ENCODE measurements at regions not wholly inside any gene's neighbourhood (a gene's known extent, or its start where the extent isn't known, plus 50 kb on each side); places are given as distances from the start of the nearest gene placed in this dataset.
"Not testable (repeated sequence)": the region's sequence is repeated elsewhere in the genome, so short reads cannot be mapped to it uniquely, and the experiment has no call there.

DNA sequence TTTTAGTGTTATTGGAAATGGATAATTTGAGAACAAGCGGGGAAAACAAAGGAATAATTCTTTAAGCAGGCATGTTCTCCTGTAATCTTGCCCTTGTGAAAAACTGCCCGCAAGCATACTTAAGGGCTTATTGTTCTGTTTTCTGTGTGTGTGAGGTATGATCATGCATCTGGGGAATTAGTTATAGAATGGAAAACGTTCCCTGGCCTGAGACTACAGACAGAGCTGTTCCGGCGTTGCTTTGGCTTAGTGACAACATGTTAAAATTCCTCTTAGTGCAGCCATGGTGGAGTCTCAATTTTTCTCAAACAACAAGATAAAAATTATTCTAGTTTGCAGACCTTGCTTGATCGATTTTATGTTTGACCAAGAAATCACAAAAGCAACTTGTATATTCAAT is 560.2 kb upstream of the SPRY2 start:
- no peak for DNase-seq

DNA sequence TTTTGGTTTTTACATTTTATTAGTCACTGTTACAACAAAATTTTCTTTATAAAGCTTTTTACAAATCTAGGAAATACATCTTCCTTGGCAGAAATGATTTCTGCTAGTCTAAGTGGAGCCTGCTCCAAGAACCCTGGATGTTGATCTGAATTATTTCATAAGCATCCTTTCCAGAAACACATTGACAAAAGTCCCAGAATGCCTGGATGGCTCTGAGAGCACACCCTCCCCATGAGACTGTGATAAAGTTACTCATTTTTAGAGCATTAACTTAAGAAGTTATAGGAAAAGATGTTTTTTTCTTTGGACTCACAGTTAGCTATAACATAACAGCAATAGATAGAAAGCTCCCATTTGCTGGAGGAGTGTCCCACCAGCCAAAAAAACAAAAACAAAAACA is 559.6 kb upstream of the SPRY2 start:
- no peak for DNase-seq

DNA sequence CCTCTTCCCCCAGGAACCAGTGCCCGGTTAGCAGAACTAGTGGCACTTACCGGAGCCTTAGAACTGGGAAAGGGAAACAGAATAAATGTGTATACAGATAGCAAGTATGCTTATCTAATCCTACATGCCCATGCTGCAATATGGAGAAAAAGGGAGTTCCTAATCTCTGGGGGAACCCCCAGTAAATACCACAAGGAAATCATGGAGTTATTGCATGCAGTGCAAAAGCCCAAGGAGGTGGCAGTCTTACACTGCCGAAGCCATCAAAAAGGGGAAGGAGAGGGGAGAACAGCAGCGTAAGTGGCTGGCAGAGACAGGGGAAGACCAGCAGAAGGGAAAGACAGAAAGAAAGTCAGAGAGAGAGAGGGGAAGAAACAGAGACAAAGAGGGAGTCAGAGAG is 556.7 kb upstream of the SPRY2 start:
- not testable (repeated sequence) for DNase-seq

DNA sequence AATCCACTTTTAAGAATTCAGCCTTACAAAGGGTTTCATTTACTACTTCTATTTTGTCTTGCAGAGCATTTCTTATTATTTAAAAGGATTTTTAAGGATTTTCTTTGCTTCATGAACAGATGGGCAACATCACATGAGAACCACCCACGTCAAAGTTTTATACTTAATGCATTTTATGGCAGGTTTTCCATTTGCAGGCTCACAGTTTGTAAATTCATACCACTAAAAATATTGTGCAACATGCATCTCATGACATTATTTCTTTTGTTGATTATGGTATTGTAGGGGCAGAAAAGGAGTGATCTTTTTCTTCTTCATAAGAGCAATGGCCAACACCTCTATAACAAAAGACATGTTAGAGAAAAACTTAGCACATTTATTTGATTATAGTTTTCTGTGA is 554.0 kb upstream of the SPRY2 start:
- DNase-seq: no peak

DNA sequence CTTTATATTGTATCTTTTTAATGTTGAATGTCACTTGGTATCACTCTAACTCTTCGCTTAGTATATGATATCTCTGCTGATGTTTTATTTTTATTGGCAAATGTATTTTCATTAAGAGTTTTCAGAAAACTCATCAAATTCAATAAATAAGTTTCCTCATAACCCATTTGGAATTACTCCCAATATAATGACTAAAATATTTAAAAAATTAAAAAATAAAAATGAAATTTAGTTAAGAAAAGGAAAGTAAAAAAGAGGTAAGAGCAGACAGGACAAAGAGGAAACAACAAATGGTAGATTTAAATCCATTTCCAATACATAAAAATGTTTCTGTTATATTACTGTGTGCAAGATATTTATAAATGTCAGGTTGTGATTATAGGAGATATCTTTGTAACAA is 548.9 kb upstream of the SPRY2 start:
- no peak for DNase-seq

DNA sequence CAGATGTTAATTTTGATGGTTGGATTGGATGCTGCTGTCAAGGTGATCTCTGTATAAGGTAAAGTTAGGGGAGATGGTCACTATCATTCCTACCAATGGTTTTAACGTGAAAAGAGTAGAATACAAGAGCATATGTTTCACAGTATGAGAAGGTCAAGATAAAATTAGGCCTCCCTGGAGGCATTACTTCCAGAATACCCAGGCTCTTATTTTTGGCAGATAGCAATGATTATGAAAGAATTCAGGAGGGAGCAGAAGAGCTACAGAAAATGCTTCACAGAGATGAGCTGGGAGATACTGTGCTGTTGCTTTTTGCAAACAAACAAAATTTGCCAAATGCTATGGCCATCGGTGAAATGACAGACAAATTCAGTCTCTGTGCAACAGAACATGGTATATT is 547.5 kb upstream of the SPRY2 start:
- DNase-seq: no peak

DNA sequence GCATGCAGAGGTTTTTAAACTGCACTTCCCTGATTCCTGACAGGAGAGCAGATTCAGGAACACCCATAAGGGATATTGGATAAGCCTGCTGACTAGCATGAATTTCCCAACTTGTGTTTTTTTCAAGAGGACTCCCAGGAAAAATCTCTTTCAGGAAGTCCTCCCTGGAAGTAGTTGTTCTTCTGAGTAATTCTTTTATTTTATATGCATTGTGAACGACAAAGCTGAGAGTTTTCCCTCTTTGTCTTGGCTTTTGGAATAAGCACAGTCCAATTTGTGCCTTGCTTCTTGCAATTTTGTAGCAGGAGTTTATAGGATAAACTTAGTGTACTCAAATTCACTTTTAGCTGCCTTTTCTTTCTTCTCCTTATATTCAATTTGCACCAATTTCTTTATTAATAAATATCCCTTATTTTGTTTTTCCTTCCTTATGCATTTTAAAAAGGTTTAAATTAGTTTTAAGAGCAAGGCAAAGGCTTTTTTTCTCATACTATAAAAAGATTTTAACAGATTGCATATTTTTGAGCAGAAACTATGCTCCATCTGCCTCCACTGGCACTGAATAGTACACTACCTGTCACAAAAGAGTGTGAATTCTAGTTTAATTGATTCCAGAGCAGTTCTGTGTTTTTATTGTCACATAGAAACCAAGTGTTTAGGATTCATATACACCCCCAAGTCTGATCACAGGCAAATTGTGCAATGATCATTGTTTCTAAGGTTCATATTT is 543.3 kb upstream of the SPRY2 start:
- DNase-seq: no peak

DNA sequence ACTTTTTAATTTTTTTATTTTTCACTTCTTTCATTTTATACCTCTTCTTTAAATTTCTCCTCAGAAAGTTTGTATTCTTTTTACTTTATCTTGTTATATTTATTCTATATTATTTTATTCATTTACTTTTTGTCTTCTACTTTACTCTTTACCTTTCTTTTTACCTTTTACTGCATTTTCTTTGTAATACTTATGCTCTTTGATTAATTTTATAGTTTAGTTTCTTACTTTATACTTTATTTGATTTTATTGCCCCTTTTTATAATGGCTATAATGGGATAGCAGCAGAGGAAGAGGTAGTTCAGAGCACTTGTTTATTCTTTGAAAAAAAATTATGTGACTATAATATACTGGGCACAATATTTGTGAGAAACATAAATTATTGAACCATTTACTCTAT is 542.6 kb upstream of the SPRY2 start:
- no peak for DNase-seq

DNA sequence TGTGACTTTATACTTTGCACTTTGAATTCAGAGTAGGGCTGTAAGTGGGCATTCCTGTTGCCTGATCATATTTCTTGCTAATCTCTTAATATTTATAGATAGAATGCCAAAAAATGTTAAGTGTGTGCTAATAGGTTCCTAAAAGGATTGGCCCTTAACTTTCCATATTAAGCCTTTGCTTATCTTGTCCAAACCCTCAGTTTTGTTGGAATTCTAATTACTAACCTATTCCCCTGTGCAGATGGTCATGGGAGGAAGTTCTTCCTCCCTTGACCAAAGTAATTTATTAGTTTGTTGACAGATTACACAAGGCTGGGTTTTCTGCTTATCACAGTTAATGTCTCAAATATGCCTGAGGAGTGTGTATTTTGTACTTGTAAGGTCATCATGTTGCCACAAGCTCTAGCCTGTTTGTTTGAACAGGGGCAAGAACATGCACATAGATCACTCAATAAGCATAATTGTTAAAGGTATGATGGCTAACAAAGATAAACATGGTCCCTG is 541.1 kb upstream of the SPRY2 start:
- no peak for DNase-seq

DNA sequence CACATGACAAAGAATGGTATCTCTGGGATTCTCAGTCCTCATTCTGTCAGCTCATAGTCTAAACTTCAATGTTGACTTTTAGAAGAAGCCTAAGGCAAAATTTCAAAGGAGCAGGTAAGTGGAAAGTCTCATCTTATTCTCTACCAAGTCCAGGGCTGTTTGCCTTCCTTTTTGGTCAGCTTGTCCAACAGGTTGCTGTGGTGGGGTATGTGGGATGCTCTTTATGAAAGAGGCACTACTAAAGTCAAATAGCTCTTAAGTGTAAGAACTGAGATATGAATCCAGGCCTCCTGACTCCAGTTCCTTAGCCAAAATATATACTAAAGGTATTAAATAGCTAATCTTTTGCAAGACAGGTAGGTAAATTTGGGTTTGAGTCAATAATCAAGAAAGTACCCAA is 540.6 kb upstream of the SPRY2 start:
- no peak for DNase-seq

DNA sequence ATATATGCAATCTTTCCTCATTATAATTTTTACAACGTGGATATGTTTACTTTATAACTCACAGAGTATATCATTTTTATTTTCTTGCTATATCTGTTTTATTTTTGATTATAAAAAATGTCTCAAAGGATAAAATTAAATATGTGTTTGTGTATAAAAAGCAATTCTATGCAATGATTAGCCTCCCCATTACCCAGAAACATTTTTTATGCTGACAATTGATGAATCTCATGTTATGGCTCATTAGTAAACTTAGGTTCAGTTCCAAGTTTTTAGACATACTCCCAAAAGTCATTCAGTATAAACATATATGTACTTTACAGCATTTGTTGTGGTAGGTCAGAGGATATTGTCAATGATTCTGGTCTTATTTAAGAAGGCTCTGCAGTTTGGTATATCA is 540.1 kb upstream of the SPRY2 start:
- no peak for DNase-seq

DNA sequence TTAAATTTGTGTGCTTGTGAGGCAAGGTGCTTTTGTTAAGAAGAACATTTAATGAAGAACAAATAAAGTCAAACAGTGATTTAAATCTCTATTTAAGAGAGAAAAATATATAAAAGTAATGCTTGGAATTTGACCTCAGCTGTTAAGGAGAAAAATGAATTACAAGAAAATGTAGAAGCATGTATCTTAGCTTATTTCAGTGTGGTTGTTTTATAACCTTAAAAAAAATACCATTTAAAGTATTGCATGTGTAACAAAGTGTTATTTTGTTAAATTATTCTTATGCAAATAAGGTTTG is 537.0 kb upstream of the SPRY2 start:
- no peak for DNase-seq

DNA sequence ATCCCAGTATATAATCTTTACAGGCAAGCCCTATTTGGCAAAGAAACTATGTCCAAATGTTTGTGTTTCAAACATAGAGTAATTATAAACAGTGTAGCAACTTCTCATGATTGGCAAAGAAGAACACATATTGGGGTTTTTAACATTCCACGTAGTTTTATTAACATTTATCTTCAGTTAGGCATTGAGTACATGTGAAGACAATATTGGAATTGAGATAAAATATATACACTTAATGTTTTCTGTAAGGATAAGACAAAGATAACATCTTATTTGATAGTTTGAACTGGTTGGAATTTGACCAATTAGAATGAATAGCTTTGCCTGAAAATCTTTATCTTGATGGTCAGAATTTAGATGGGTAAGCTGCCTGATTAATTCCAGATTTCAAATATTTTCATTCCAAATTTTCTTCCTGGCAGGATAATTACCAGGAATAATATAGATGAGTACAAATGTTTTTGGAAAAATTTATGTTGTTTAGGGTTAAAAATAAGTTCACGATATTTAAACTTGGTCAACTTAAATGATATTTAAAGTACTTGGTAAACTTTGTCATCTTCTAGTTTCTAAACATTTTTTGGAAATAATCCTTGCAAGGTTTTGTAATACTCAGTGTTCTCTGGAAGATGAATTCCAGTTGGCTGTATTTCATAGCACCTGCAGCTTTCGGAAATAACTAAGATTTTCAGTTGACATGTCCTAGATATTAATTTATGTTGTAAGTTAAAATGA is 536.5 kb upstream of the SPRY2 start:
- DNase-seq: no peak

DNA sequence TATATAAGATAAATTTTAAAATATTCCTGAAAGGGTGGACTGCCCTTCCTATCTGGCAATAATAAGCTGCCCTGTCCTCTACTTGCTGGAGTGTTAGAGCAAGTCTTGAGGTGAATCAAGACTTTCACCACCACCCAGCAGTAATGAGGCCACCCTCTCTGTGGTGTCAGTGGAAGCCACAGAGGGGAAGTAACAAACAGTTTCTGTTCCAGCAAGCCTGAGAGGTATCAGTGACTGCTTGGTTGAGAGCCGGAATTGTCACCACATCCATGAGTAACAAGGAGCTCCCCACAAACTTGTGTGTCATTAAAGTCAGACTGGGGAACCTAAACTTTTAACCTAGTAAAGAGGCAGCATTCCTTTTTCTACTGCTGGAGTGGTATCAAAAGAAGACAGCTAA is 532.7 kb upstream of the SPRY2 start:
- no peak for DNase-seq

DNA sequence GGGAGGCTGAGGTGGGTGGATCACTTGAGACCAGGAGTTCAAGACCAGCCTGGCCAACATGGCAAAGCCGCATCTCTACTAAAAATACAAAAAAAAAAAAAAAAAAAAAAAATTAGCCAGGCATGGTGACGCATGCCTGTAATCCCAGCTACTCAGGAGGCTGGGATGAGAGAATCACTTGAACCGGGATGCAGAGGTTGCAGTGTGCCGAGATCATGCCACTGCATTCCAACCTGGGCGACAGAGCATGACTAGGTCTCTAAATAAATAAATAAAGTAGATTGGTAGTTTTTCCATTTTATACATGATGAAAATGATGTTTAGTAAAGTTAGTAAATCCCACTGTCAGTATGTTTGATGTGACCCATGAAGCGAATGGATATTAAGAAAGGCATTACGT is 531.0 kb upstream of the SPRY2 start:
- DNase-seq: not testable (repeated sequence)

DNA sequence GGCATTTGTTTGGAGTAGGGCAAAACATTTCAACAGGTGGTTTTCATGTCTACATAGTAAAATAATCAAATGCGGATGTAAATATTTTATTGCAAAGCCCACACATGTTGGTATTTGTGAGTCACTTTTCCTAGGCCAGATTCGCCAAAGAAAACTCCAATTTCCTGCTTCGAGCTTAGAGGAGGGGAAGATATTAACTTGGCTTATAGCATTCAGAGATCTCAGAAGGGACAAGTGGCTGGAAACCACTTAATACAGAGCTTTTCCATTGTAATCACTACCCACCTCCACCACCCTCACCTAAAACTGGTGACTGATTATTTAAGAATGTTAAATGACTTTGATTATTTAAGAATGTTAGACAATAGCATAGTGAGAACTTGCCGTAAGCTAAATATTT is 530.6 kb upstream of the SPRY2 start:
- no peak for DNase-seq

DNA sequence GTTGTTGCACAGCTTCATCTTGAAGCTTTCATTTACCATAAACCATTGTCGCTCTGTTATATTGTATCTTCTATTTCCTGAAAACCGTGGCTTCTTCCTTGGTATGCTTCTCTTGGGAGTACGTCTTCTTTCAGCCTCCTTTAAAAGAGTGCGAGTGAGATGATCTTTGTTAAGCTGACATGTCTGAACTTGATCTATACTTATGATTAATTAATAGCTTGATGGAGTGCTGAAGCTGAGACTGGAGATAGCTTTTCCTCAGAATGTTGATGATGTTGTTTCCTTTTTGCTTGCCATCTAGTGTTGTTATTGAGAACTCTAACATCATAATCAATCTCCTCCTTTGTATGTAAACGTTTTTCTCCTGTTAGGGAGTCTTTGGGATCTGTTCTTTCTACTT is 529.3 kb upstream of the SPRY2 start:
- DNase-seq: no peak

DNA sequence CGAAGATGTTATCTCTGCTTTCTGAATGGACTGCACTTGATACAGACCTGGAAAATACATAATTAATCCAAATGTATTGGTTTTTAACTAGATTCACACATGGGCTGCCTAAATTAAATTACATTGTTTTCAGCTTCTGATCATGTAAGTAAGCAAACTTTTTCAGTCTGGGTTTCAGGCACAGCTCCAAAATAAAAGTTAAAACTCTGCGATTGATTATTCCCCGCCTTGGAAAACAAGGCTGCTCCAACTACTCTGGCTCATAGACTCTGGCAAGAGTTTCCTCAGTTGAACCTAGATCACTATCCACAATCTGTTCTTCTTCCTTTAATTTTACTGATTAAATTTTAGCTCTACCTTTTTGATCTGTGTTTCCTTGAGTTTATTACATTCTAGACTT is 526.0 kb upstream of the SPRY2 start:
- no peak for DNase-seq

DNA sequence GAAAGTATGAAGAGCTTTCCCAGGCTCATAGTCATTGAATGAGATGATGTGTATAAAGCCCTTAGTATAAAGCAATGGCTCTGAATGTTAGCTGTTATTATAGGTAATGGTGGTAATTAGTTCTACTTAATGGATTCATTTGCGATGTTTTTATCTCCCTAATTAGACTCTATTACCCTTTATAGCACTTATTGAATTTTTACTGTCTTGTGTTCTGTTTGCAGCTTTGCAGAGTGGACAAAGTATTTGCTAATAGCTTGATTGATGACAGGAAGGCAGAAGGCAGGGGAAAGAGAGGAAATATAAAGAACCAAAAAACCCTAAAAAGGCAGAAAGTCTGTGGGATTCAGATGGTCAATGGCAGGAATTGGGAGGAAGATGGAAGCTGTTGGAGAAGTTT is 524.4 kb upstream of the SPRY2 start:
- no peak for DNase-seq

DNA sequence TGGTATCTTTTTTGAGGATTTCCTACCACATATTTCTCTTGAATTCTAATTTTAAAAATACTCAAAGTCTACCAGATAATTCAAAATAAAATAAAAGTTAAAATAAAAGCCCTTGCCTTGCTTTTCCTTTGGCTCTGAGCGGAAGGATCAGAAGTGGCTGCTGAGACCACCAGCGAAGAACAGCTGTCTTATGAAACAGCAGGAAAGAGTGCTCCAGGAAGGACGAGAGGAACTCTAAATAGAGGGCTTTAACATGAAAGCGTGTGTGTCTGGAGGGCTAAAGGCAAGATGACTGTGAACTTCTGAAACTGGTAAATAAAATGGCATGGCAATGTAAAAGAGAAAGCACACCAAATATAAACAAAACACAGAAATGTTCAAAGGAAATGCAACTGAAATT is 521.5 kb upstream of the SPRY2 start:
- DNase-seq: no peak

DNA sequence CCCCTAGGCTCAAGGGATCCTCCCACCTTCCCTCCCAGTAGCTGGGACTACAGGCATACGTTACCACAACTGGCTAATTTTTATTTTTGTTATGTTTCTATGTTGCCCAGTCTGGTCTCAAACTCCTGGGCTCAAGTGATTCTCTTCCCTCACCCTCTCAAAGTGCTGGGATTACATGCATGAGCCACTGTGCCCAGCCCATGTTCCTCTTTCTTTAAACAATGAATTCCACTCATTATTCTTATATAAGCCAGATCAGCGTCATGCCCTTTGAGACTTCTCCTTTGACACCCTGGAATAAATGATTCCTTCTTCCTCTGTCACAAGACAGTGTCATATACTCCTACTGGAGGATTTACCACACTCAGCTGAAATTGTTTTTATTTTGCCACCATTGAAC is 519.9 kb upstream of the SPRY2 start:
- DNase-seq: no peak

DNA sequence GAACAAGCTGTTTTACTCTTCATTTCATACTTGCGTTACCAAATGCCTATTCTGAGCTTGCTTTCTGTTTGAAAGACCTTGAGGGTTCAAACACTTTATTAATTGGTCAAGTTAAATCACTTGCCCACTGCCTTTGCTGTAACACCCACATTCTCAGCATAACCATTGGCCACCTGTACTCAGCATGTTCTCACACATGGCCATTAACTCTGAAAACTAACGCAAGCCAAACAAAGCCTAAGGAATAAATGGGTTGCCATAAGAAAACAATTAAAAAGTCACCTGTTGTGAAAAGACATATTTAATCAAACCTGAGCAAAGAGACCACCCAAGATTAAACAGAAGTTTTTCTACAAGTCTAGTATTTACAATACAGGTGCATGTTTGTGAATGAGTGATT is 517.2 kb upstream of the SPRY2 start:
- DNase-seq: no peak

DNA sequence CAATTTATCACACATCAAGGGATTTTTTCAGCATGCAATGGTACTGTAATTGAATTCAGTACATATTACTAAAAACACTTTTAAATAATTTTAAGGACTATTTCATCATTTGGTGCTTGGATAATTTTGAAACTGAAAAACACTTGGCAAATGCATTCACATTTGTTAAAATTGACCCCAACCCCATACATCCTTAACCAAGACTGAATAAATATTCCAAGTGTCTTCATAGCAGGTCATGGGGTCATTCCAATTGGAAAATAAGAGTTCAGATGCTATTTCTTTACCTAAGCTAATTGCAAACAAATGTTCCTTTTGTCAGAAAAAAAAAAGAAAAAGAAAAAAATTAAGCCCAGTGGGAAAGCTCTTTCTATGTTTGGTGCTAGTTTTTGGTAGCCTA is 516.4 kb upstream of the SPRY2 start:
- no peak for DNase-seq

DNA sequence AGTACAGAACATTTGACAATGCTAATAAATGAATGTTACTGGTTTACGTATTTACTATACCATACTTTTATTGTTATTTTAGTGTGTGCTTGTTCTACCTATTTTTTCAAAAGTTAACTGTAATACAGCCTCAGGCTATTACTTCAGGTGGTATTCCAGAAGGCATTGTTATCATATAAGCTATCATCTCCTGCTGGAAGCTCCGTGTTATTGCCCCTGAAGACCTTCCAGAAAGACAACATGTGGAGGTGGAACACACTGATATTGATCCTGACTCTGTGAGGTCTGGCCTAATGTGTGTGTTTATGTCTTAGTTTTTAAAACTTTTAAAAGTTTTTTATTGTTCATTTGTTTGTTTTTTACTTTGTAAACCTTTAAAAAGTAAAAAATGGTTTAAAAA is 509.8 kb upstream of the SPRY2 start:
- DNase-seq: no peak

DNA sequence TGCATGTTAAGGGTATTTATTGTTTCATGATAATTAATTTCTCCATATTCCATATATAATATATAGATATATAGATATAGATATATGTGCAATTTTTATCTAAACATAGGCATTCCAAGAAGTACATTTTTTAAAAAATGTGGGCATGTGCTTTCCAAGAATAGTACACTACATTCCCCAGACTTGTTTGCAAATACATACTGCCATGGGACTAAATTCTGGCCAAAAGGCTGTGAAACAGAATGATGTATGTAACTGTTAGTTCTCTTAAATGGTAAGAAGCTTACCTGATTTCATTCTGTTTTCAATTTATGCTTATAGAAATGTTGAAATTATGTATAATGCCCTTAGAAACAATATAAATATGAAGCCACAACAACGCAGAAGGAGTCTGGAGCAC is 503.2 kb upstream of the SPRY2 start:
- DNase-seq: no peak
